HG03439 (cell line): ENCODE measurements at regions not wholly inside any gene's neighbourhood (a gene's known extent, or its start where the extent isn't known, plus 50 kb on each side); places are given as distances from the start of the nearest gene placed in this dataset.

ENCODE experiments used
- ATAC-seq: cut with Tn5 transposase; IDR thresholded peaks from one replicate; pipeline ENCODE4 v1.9.1; 2021; ENCODE audit warnings: mild to moderate bottlenecking, moderate library complexity; ENCODE audit not compliant: unreplicated experiment

GRCh38 chr19:28228854-28229253 lies 984.1 kb downstream of the UQCRFS1 start:
- ATAC-seq: no peak

GRCh38 chr19:28224441-28224840 lies 988.5 kb downstream of the UQCRFS1 start:
- ATAC-seq: no peak

- no peak for ATAC-seq
Measured at GRCh38 chr19:28221736-28222135, 991.2 kb downstream of the UQCRFS1 start.

- ATAC-seq: no peak
Measured at GRCh38 chr19:28218728-28219127, 994.2 kb downstream of the UQCRFS1 start.

- ATAC-seq: no peak
Measured at GRCh38 chr19:28217022-28217421, 995.9 kb downstream of the UQCRFS1 start.

- ATAC-seq: no peak
Measured at GRCh38 chr19:28213470-28214082, 999.4 kb downstream of the UQCRFS1 start.

- ATAC-seq: no peak
Measured at GRCh38 chr19:28210886-28211285, 1002.1 kb downstream of the UQCRFS1 start.

- no peak for ATAC-seq
Measured at GRCh38 chr19:28208745-28209144, 1004.2 kb downstream of the UQCRFS1 start.

GRCh38 chr19:28207244-28207643 lies 1005.7 kb downstream of the UQCRFS1 start:
- ATAC-seq: no peak

GRCh38 chr19:28201462-28201943 lies 1011.4 kb downstream of the UQCRFS1 start:
- no peak for ATAC-seq

GRCh38 chr19:28199323-28199722 lies 1013.6 kb downstream of the UQCRFS1 start:
- no peak for ATAC-seq

- no peak for ATAC-seq
Measured at GRCh38 chr19:28196961-28197360, 1016.0 kb downstream of the UQCRFS1 start.

- no peak for ATAC-seq
Measured at GRCh38 chr19:28196101-28196500, 1016.9 kb downstream of the UQCRFS1 start.

- no peak for ATAC-seq
Measured at GRCh38 chr19:28185646-28186045, 1027.3 kb downstream of the UQCRFS1 start.

- ATAC-seq: no peak
Measured at GRCh38 chr19:28184997-28185396, 1028.0 kb downstream of the UQCRFS1 start.

GRCh38 chr19:28176193-28176592 lies 1036.8 kb downstream of the UQCRFS1 start:
- ATAC-seq: no peak

GRCh38 chr19:28171983-28172382 lies 1041.0 kb downstream of the UQCRFS1 start:
- no peak for ATAC-seq

- no peak for ATAC-seq
Measured at GRCh38 chr19:28170066-28170465, 1042.9 kb downstream of the UQCRFS1 start.

- no peak for ATAC-seq
Measured at GRCh38 chr19:28169168-28169887, 1043.6 kb downstream of the UQCRFS1 start.

GRCh38 chr19:28168557-28168956 lies 1044.4 kb downstream of the UQCRFS1 start:
- no peak for ATAC-seq

- ATAC-seq: no peak
Measured at GRCh38 chr19:28166025-28166424, 1046.9 kb downstream of the UQCRFS1 start.

- no peak for ATAC-seq
Measured at GRCh38 chr19:28164214-28164613, 1048.7 kb downstream of the UQCRFS1 start.
